HG02571 (cell line): ENCODE measurements at regions not wholly inside any gene's neighbourhood (a gene's known extent, or its start where the extent isn't known, plus 50 kb on each side); places are given as distances from the start of the nearest gene placed in this dataset.
"Not testable (repeated sequence)": the region's sequence is repeated elsewhere in the genome, so short reads cannot be mapped to it uniquely, and the experiment has no call there.

Source experiments
- ATAC-seq: cut with Tn5 transposase; IDR thresholded peaks from one replicate; pipeline ENCODE4 v1.9.1; 2021; ENCODE audit warnings: mild to moderate bottlenecking, moderate library complexity; ENCODE audit not compliant: unreplicated experiment

GRCh38 chr1:172717722-172718465 is 59.0 kb downstream of the FASLG start:
- no peak for ATAC-seq

DNA sequence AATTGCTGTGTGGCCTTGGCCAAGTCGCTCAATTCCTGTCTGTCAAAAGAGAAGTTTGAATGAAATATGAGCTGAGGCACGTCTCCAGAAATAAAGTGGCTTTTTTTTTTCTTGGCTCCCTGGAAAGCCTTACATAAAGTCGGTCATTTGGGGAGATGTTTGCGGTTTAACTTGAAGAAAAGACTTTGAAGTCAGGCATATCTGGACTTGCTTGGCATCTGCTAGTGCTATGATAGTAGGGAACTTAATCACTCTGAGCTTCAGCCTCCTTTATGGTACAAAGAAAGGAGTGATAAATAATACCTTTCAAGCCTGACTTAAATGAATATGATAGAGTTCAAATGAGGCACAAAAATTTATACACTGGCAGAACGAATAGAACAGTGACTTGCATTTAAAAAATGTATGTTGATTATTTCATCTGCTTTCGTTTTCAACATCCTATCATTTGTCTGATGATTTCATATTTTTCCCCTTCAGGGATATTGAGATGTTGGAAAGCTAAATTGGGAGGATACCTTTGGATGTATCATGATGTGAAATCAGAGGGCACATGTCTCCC is 60.2 kb downstream of the FASLG start:
- ATAC-seq: no peak

GRCh38 chr1:172719694-172720138 is 60.8 kb downstream of the FASLG start:
- no peak for ATAC-seq

DNA sequence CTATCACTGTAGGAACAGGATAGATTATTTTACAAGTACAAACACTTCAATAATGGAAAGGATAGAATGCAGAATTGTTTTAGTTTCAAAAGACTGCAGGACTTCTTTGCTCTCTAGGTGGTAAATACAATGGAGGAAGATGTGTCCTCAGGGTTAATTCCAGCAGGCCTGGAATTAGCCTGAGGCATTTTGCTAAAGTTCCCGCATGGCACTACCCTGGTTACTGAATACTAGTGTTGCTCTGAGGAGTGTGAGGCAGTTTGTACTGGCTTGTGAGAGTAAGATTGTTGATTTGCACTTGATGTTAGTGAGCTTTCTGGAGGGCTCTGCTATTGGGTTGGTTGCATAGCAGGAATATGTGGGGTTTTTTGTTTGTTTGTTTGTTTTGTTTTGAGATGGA is 61.4 kb downstream of the FASLG start:
- no peak for ATAC-seq

DNA sequence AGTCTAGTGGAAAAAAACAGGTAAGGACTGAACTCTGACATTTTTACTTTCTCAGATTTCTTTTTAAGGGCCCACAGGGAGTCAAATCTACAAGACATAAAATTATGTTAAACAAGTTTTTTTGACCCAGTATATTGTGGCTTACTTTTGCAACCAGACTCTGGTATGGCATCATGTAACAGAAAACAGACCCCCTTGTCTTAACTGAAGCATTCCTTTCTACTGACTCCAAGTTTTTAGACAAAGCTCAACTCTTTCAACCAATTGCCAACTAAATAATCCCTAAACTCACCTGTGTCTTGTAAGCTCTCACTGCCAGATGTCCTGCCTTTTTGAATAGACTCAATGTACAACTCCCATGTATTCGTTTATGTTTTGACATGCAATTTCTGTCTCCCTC is 64.3 kb downstream of the FASLG start:
- ATAC-seq: no peak

GRCh38 chr1:172724232-172724631 is 65.3 kb downstream of the FASLG start:
- ATAC-seq: no peak

- peak; percentile 59 for ATAC-seq
Observed at GRCh38 chr1:172724765-172725613, 66.1 kb downstream of the FASLG start.

DNA sequence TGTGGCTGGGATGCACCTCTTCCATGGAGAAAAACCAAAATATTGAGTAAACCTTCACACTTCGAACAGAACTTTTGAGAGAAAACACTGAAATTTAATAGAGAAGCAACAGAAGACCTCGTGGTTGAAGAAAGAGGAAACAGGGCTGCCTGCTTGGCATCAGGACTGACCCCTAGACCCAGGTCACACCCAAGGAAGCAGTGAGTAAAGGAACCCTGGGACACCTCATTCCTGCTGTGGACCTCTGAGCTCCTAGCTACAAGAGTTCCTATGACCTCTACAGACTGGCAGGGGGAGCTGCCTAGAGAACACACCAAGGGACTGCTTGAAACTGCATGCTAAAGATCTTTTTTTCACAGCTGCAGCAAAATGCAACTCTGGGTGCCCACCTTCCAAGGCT is 67.8 kb downstream of the FASLG start:
- ATAC-seq: no peak

GRCh38 chr1:172727275-172727857 is 68.5 kb downstream of the FASLG start:
- no peak for ATAC-seq

DNA sequence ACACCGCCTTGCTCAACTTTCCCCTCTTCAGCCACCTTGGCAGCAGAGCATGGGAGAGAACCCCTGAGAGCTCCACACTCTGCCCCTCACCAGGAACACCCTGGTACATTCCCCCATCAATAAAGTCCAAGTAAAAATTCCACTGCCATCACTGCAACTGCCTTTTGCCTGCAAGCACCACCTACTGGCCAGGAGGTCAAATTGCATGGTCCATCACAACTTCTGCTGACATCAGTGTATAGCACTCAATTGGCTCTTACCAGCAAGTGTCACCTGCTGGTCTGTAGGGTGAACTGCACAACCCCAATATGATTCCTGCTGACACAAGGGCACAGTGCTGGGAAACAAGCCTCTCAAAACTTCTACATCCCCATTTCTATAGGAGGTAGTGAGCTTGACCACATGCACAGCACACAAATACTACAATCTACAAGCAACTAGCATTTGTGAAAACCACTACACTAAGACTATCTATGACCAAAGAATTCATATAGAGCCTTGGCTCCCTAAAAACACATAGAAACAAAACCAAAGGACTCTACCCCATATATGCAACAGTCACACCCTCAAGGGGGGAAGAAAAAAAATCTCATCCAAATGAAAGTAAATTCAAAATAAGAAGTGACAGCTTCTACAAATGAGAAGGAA is 69.2 kb downstream of the FASLG start:
- peak; percentile 43 for ATAC-seq

- not testable (repeated sequence) for ATAC-seq
Observed at GRCh38 chr1:172728705-172729104, 69.8 kb downstream of the FASLG start.

- ATAC-seq: no peak
Observed at GRCh38 chr1:172732427-172732826, 73.5 kb downstream of the FASLG start.

GRCh38 chr1:172733815-172734214 is 74.9 kb downstream of the FASLG start:
- no peak for ATAC-seq

DNA sequence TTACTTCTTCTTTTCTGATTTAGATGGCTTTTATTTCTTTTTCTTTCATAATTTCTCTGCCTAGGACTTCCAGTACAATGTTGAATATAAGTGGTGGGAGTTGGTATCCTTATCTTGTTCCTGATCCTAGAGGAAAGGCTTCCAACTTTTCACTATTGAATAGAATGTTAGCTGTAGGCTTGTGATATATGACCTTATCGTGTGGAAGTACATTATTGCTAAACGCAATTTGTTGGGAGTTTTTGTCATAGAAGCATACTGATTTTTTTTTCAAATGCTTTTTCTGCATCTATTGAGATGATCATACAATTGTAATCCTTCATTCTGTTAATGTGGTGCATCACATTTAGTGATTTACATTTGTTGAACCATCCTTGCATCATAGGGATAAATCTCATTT is 79.5 kb downstream of the FASLG start:
- ATAC-seq: no peak

DNA sequence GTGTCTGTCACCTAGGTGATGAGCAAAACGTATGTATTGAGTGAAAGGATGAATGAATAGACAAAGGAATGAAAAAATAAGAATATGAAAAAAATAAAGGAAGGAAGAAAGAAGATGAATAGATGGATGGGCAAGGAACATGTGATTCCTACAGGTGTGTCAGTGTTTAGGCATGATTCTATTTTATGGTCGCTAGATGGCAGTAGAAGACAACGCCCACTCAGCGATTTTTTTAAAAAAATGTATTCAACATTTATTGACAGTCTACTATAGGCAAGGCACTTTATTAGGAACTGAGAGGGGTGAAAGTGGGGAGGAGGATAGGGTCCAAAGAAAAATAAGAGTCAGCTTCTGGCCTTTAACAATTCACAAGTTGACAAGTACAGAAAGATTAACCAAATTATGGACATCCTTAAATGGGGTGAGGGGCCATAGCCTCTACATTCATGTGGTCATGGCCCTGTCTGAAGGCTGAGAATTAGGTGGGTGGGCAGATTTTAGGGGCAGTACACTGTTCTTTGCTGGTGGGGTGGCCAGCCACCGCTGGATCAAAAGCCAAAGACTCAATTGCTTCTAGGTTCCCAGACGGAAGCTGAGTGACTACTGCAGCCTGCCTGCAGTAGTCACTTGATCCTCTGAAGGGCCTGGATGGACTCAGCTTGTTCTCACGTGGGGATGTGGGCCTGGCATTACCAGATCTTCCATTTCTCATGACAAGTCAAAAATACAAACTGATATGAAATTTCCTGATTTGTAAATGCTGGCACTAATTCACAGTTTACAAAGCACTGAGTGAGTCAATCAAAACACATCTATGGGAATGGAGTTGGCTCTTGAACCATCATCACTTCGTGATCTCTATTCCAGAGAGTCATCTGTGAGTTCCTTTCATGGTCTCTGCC is 83.9 kb downstream of the FASLG start:
- no peak for ATAC-seq

DNA sequence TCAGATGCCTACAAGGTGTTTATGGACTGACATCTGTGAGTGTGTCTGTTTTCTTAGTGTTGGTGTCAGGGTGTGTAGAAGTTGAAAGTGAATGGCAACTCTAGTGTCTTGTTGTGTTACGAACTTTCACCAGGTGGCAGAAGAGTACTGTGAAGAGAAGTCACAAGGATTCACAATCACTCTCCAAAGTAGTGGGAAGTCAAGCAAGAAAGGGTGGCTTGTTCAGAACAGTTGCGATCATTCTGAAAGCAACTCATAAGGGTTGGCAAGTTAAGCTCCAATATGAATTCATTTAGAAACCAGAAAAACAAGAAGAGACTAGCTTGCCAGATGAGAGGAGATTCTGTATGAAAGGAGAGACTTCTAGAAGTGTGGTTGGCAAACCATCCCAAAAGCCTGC is 86.1 kb downstream of the FASLG start:
- peak; percentile 55 for ATAC-seq

DNA sequence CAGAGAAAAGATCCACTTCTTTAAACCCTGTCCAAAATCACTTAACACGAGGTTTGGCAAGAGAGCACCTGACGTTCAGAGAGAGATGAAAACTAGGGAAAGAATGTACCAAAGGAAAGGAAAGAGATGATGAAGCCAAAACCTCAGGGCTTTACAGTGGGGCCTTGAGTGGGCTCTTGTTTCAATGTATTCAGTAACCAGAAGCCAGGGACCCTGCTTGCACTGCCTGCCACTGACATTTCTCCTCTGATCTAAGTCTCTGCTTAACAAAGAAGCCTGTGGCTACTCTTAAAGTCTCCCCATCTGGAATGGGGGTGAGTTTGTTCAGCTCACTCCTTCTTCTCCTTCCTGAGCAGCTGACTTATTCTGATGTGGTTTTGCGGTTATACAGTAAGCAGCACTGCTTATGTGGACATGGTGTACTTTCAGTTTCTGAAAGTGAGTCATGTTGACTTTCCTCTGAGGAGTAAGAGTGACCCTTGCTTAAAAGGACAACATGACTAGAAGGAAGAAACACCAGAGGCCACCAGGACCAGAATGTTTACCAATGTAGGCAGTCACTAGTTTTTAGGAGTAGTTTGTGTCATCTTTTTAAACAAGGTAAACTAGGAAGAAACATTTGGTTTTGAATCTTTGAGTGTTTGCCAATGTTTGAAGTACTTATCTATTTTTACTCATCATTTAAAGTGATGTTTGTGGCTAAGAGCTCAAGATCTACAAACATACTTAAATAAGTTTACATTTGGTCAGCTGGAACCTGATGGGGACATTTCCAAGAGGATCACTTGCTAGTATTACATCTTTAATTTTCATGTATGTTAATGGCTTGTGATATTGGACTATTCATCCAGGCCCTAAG is 87.4 kb downstream of the FASLG start:
- peak; percentile 87 for ATAC-seq

- ATAC-seq: no peak
Observed at GRCh38 chr1:172748201-172748600, 89.3 kb downstream of the FASLG start.

- no peak for ATAC-seq
Observed at GRCh38 chr1:172751683-172752082, 92.8 kb downstream of the FASLG start.
